GM12872 (cell line): ENCODE measurements at regions not wholly inside any gene's neighbourhood (a gene's known extent, or its start where the extent isn't known, plus 50 kb on each side); places are given as distances from the start of the nearest gene placed in this dataset.

Experiments used
- CTCF ChIP-seq: IDR thresholded peaks from 3 replicates; pipeline ENCODE4 v1.5.1; 2011; ENCODE audit warnings: low read depth, mild to moderate bottlenecking, low read length, moderate library complexity; ENCODE audit not compliant: insufficient read depth

- TF ChIP-seq CTCF = no peak
These were observed 170.3 kb downstream of the ZC3H11B start for GRCh38 chr1:219442611-219443061.

- TF ChIP-seq CTCF = no peak
These were observed 171.0 kb downstream of the ZC3H11B start for GRCh38 chr1:219441884-219442283.

GRCh38 chr1:219439376-219439775 is 173.5 kb downstream of the ZC3H11B start:
- TF ChIP-seq CTCF = no peak

GRCh38 chr1:219438386-219438785 is 174.5 kb downstream of the ZC3H11B start:
- TF ChIP-seq CTCF = no peak

- no peak for TF ChIP-seq CTCF
These were observed 178.0 kb downstream of the ZC3H11B start for GRCh38 chr1:219434923-219435297.

GRCh38 chr1:219434285-219434922 is 178.5 kb downstream of the ZC3H11B start:
- TF ChIP-seq CTCF = no peak

- TF ChIP-seq CTCF = no peak
These were observed 179.3 kb downstream of the ZC3H11B start for GRCh38 chr1:219433496-219434131.
